SU-DHL-6 (cell line): ENCODE measurements at regions not wholly inside any gene's neighbourhood (a gene's known extent, or its start where the extent isn't known, plus 50 kb on each side); places are given as distances from the start of the nearest gene placed in this dataset.

ENCODE experiments used
- H2AFZ ChIP-seq: fragments of 200-600 bp; sonication (generic); 2 replicates; pipeline ENCODE4 v1.6.1; 2014; ENCODE audit warnings: low read depth, mild to moderate bottlenecking, moderate library complexity, mixed read lengths, antibody characterized with exemption, low read length; ENCODE audit not compliant: severe bottlenecking
- H3F3A ChIP-seq: fragments of 200-600 bp; shearing (Covaris generic); 2 replicates; pipeline ENCODE4 v1.6.0; 2016; ENCODE audit warnings: antibody characterized with exemption, mild to moderate bottlenecking; ENCODE audit not compliant: insufficient read depth
- H3K27ac ChIP-seq: fragments of 200-600 bp; sonication (generic); 2 replicates; pipeline ENCODE4 v1.5.1; 2016; ENCODE audit warnings: low read depth, mild to moderate bottlenecking, low read length, moderate library complexity, mixed read lengths
- H3K27me3 ChIP-seq: fragments of 200-600 bp; sonication (generic), shearing (Covaris generic); 2 replicates; pipeline ENCODE4 v1.6.0; 2014; ENCODE audit warnings: mild to moderate bottlenecking, low read length
- H3K36me3 ChIP-seq: fragments of 200-600 bp; sonication (generic); 2 replicates; pipeline ENCODE4 v1.6.1; 2014; ENCODE audit warnings: mild to moderate bottlenecking, low read length, mixed read lengths
- H3K4me2 ChIP-seq: fragments of 300-600, 200-600 bp; shearing (Covaris generic), sonication (generic); 2 replicates; pipeline ENCODE4 v1.6.0; 2014; ENCODE audit warnings: low read length, low read depth, mild to moderate bottlenecking; ENCODE audit not compliant: poor library complexity, severe bottlenecking
- H3K4me3 ChIP-seq: fragments of 200-600 bp; sonication (generic); 2 replicates; pipeline ENCODE4 v1.5.1; 2014; ENCODE audit warnings: antibody characterized with exemption, low read length, mild to moderate bottlenecking, mixed read lengths; ENCODE audit not compliant: insufficient read depth, poor library complexity, severe bottlenecking
- H3K79me2 ChIP-seq: fragments of 200-600 bp; sonication (generic); 2 replicates; pipeline ENCODE4 v1.6.1; 2014; ENCODE audit warnings: mild to moderate bottlenecking, low read length, moderate library complexity; ENCODE audit not compliant: insufficient read depth
- H3K9ac ChIP-seq: fragments of 200-600 bp; sonication (generic); 2 replicates; pipeline ENCODE4 v1.7.0; 2014; ENCODE audit warnings: mild to moderate bottlenecking, low read length
- H3K9me2 ChIP-seq: fragments of 200-600 bp; sonication (generic); replicated peaks from 2 replicates; pipeline ENCODE4 v1.6.1; 2014; ENCODE audit warnings: low read length; ENCODE audit not compliant: insufficient read depth
- H3K9me3 ChIP-seq: fragments of 200-600 bp; sonication (generic); 2 replicates; pipeline ENCODE4 v1.6.1; 2014; ENCODE audit warnings: low read length, mixed read lengths; ENCODE audit not compliant: insufficient read depth
- H4K20me1 ChIP-seq: fragments of 200-600 bp; sonication (generic); 2 replicates; pipeline ENCODE4 v1.6.1; 2014; ENCODE audit warnings: low read depth, mild to moderate bottlenecking, antibody characterized with exemption, low read length, moderate library complexity, mixed read lengths
- EZH2phosphoT487 ChIP-seq: fragments of 200-600 bp; sonication (generic), shearing (Covaris generic); conservative IDR thresholded peaks from 2 replicates; pipeline ENCODE4 v1.6.1; 2018; ENCODE audit warnings: mild to moderate bottlenecking, antibody characterized with exemption, low read length, moderate library complexity, mixed read lengths
- TF ChIP-seq, protein P1 (sequence below): fragments of 200-600 bp; sonication (generic); IDR thresholded peaks from one replicate; pipeline ENCODE4 v1.5.1; 2017; ENCODE audit warnings: antibody characterized with exemption, mild to moderate bottlenecking, low read length, moderate library complexity; ENCODE audit not compliant: insufficient read depth, poor library complexity, severe bottlenecking

- H3F3A ChIP-seq: no peaks in the 10 kb centered on the region
- no peaks in the 10 kb centered on the region for H3K79me2 ChIP-seq
- H3K27ac ChIP-seq: no peak overlapping the region
- H3K27me3 ChIP-seq: no peaks in the 10 kb centered on the region
- H4K20me1 ChIP-seq: no peaks in the 10 kb centered on the region
- TF ChIP-seq EZH2phosphoT487: no peak
- TF ChIP-seq, protein P1, sequence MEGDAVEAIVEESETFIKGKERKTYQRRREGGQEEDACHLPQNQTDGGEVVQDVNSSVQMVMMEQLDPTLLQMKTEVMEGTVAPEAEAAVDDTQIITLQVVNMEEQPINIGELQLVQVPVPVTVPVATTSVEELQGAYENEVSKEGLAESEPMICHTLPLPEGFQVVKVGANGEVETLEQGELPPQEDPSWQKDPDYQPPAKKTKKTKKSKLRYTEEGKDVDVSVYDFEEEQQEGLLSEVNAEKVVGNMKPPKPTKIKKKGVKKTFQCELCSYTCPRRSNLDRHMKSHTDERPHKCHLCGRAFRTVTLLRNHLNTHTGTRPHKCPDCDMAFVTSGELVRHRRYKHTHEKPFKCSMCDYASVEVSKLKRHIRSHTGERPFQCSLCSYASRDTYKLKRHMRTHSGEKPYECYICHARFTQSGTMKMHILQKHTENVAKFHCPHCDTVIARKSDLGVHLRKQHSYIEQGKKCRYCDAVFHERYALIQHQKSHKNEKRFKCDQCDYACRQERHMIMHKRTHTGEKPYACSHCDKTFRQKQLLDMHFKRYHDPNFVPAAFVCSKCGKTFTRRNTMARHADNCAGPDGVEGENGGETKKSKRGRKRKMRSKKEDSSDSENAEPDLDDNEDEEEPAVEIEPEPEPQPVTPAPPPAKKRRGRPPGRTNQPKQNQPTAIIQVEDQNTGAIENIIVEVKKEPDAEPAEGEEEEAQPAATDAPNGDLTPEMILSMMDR: no peak
- H2AFZ ChIP-seq: no peak overlapping the region
- H3K9me2 ChIP-seq: no peaks in the 10 kb centered on the region
- H3K4me3 ChIP-seq: no peak overlapping the region
- H3K36me3 ChIP-seq: no peaks in the 10 kb centered on the region
- H3K4me2 ChIP-seq: no peak overlapping the region
- H3K9me3 ChIP-seq: no peaks in the 10 kb centered on the region
- H3K9ac ChIP-seq: no peak overlapping the region
Observed at GRCh38 chr1:228818928-228819630, 83.8 kb downstream of the RHOU start.

DNA sequence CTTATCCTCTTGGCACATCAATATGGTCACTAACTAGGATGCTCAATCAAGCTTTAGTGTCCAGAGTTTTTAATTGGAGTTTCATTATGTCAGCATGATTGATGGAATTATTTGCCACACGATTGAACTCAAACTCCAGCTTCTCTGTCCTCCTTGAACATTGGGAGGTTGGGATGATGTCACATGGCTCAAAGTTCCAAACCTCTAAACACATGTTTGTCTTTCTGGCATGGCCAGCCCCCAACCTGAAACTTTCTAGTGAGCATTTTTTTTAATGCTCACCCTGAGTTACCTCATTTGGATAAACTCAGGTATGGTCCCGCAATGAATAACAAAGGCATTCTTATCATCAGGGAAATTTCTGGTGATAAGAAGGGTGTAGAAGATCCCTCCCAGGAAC is 86.0 kb downstream of the RHOU start:
- Histone ChIP-seq H4K20me1 (no peaks in the 10 kb centered on the region), H3K4me2 (no peak overlapping the region), H3K79me2 (no peaks in the 10 kb centered on the region), H3K9me2 (no peaks in the 10 kb centered on the region), H3K27me3 (no peaks in the 10 kb centered on the region), H3K9ac (no peak overlapping the region), H3F3A (no peaks in the 10 kb centered on the region), H3K9me3 (no peaks in the 10 kb centered on the region), H3K36me3 (no peaks in the 10 kb centered on the region), H3K4me3 (no peak overlapping the region), H3K27ac (no peak overlapping the region), H2AFZ (no peak overlapping the region)
- TF ChIP-seq, protein P1: no peak
- TF ChIP-seq EZH2phosphoT487: no peak

DNA sequence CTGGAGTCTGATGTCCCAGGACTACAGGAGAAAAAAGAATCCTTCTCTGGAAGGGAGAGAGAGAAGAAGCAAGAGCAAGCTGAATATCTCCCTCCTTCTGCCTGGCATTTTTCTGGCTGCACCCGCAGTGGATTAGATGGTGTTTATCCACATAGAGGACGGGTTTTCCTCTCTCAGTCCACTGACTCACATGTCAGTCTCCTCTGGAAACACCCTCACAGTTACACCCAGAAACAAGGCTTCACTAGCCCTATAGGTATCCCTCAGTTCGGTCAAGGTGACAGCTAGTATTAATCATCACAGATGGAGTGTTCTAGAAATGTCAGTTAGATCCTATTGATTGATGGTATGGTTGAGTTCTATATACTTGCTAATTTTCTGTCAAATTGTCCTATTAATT is 87.9 kb downstream of the RHOU start:
- H4K20me1 ChIP-seq: no peaks in the 10 kb centered on the region
- H3K27me3 ChIP-seq: no peaks in the 10 kb centered on the region
- H3F3A ChIP-seq: no peaks in the 10 kb centered on the region
- H3K27ac ChIP-seq: no peak overlapping the region
- H3K36me3 ChIP-seq: no peaks in the 10 kb centered on the region
- H2AFZ ChIP-seq: no peak overlapping the region
- no peak overlapping the region for H3K4me3 ChIP-seq
- no peaks in the 10 kb centered on the region for H3K9me2 ChIP-seq
- H3K9me3 ChIP-seq: no peaks in the 10 kb centered on the region
- H3K79me2 ChIP-seq: no peaks in the 10 kb centered on the region
- TF ChIP-seq, protein P1: no peak
- TF ChIP-seq EZH2phosphoT487: no peak
- no peak overlapping the region for H3K9ac ChIP-seq
- H3K4me2 ChIP-seq: no peak overlapping the region
